GM21737 (cell line): ENCODE measurements at regions not wholly inside any gene's neighbourhood (a gene's known extent, or its start where the extent isn't known, plus 50 kb on each side); places are given as distances from the start of the nearest gene placed in this dataset.

Source experiments
- ATAC-seq: cut with Tn5 transposase; IDR thresholded peaks from one replicate; pipeline ENCODE4 v1.9.1; 2021; ENCODE audit warnings: mild to moderate bottlenecking, moderate library complexity; ENCODE audit not compliant: unreplicated experiment

DNA sequence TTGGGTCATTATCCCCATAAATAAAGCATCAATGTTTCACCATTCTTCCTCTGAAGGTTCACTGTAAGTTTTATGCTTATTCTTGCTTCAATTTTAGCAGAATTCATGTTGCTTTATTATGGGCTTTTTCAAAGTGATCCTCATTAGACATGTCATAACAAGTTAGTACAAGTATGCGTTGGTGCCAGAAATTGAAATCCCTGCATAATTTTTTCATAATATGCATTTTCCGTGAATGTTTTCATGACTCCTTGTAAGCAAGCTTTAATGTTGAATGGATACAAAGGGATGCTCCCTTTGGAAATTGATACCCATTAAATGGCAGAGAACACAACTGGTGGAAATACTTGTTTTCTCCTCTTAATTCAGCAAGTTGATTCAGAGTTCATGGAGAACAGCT lies 179.7 kb downstream of the ST6GAL2 start:
- ATAC-seq = no peak

GRCh38 chr2:106708209-106708608 lies 177.8 kb downstream of the ST6GAL2 start:
- ATAC-seq = no peak

DNA sequence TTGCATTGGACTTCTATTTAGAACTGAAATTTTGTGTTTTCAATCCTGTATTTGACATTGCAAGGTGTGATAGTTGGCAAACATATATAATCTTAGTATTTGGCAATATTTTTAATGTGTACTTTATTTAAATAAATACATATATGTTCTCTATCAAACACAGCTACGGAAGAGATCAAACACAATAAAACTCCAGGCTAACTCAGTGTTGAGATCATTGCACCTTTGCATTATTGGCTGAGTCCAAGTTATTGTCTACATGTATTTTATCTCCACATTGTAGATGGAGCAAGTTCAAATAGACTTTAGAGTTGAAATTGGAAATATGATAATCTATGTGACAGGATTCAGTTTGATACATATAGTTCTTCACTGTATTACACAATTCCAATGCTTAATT lies 176.7 kb downstream of the ST6GAL2 start:
- ATAC-seq = no peak

DNA sequence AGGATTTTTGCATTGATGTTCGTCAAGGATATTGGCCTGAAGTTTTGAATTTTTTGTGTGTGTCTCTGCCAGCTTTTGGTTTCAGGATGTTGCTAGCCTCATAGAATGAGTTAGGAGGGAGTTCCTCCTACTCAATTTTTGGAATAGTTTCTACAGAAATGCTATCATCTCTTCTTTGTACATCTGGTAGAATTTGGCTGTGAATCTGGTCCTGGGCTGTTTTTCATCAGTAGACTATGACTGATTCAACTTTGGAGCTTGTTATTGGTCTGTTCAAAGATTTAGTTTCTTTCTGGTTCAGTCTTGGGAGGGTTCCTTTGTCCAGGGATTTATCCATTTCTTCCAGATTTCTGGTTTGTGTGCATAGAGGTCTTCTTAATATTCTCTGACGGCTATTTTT lies 166.7 kb downstream of the ST6GAL2 start:
- no peak for ATAC-seq

- ATAC-seq = no peak
These were observed 165.9 kb downstream of the ST6GAL2 start for GRCh38 chr2:106720026-106720425.

DNA sequence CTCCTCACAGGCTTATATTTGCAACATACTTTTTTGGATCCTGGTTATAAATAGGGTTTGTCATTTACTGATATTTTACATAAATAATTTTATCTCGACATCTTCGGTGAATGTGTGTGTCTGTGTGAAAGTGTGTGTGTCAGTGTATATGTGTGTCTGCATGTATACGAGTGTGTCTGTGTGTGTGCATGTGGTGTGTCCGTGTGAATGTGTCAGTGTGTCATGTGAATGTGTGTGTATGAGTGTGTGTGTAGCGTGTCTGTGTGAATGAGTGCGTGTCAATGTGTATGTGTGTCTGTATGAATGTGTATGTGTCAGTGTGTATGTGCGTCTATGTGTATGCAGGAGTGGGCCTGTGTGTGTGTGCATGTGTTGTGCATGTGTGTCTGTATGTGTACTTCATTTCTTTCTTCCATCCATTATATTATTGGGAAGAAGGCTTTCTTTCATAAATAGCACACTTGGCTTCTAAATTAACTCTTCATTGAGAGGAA lies 161.6 kb downstream of the ST6GAL2 start:
- ATAC-seq = no peak

DNA sequence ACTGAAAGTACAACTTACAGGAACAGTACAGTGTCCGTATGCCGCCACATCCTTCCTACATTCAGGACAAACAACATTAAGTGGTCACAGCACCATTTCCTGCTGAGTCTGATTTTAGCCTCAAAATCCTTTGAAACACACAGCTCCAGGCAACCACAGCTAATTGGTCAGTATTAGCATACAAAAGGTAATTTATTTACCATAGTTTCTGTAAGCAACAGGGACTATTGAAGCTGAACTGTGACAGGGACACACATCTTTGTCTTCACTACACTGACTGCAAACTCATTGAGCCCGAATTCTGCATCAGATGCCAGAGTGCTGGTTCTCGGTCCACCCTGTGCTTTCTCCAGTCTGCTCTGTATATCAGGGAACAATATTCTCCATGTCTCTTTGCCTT lies 151.8 kb downstream of the ST6GAL2 start:
- no peak for ATAC-seq

DNA sequence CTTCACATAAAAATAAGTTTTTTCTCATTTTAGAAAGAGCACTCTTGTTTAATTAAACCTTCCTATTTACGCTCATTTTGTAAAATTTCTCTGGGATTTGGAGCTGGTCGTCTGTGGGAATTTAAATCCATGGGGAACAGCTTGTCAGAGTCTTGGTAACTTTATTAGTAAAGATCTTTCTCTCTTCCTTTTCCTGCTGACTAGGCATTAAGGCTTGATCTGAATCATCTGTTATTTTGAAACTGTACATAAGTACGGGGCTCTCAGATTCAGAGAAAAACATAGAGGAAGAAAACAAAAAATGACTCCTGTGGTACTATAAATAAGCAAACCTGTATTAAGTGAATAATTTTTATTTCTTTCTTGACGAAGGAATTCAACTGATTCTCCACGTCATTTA lies 150.2 kb downstream of the ST6GAL2 start:
- no peak for ATAC-seq

GRCh38 chr2:106736221-106736620 lies 149.7 kb downstream of the ST6GAL2 start:
- no peak for ATAC-seq

DNA sequence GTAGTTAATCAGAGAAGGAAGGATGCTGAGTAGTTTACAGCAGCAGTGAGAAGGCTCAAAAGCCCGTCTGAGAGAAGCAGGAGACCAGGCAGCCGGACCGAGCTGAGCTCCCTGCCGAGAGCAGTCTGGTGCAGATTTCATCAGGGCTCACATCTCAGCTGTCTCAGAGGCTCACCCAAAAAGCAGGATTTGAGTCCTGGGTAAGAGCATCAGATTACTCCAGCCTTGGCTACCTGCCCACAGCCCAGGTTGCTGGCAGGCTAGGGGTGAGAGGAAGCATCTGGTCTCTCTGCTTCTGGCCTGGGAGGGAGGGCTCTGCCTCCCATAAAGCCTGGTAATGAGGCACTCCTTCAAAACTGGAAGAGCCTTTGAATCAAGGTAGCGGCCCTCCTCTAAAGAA lies 140.5 kb downstream of the ST6GAL2 start:
- no peak for ATAC-seq

GRCh38 chr2:106749823-106750222 lies 136.1 kb downstream of the ST6GAL2 start:
- ATAC-seq = no peak
